HG03060 (cell line): ENCODE measurements at regions not wholly inside any gene's neighbourhood (a gene's known extent, or its start where the extent isn't known, plus 50 kb on each side); places are given as distances from the start of the nearest gene placed in this dataset.

Experiments
- ATAC-seq: cut with Tn5 transposase; IDR thresholded peaks from one replicate; pipeline ENCODE4 v1.9.1; 2021; ENCODE audit warnings: low read depth, moderate number of reproducible peaks; ENCODE audit not compliant: unreplicated experiment

DNA sequence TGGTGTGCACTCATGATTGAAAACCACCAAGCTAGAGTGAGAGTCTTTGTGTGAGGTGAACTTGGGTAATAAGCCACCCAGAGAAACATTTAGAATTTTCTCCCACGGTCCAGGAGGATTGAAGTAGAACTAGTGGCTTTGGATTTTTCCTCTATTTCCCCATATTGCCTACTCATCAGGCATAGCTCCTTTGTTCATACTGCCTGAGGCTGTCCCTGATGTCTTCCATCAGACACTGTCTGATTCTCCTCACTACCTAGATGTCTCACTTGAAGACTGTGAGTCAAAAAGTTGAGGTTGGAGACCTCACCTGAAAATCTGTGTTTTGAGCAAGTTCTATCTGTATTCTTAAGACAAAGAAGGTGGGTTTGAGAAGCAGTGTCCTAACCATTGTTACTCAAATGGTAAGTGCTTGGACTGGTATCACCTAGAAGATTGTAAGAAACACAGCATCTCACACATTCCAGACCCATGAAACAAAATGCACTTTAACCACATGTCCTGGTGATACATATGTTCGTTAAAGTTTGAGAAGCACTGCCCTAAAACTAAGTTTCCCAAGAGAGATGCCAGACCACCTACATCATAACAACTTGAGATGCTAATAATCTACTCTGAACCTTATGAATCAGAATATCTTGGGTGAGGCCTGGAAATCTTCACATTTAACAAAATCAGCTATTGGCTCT is 523.4 kb upstream of the BTBD3 start:
- ATAC-seq = no peak

DNA sequence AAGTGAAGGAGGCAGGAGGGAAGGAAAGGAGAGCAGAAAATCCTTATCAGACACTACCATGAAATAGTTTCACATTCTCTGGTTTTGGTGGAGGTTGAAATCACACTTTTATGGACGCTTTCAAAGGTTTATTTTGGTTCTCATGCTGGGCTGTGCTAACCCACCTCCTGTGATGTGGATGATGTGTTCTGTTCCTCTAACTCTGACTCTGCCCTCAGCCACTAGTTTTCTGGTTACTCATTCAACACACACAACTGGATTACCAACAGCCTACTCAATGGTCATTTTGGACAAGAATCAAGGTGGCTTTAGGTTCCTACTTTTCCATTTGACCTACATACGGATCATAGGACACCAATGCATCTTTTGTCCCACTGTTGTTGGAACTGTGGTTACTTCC is 522.1 kb upstream of the BTBD3 start:
- ATAC-seq = no peak

DNA sequence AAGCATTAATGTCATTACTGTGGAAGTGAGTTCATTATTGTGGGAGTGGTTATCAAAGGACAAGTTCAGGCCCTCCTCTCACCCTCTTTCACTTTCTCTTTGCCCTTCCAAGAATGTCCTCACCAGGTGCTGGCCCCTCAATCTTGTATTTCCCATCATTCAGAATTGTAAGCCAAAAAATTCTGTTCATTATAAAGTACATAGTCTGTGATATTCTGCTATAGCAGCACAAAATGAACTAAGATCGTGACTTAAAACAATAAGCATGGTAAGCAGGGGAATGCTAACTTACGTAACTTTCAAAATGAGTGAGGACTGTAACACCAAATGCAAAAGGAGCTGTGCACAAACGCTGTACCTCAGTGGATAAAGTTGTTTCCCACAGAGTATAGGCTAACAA is 515.7 kb upstream of the BTBD3 start:
- ATAC-seq = no peak

DNA sequence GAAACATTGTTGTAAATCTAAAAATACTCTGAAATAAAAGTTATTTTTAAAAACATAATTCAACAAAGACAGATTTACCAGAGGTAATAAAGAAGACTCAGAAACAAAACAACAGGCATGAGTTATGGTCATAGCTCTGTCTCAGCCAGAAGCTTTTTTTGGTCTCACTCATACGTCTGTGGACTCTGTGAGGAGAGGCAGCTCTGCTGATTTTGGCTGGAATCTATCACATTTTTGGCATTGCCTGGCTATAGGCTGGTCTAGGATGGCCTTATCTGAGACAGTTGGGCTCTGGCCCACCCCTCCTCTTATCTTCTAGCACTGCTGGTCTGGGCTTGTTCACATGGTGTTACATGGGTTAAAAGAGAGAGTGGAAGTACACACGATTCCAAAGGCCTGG is 514.0 kb upstream of the BTBD3 start:
- no peak for ATAC-seq

DNA sequence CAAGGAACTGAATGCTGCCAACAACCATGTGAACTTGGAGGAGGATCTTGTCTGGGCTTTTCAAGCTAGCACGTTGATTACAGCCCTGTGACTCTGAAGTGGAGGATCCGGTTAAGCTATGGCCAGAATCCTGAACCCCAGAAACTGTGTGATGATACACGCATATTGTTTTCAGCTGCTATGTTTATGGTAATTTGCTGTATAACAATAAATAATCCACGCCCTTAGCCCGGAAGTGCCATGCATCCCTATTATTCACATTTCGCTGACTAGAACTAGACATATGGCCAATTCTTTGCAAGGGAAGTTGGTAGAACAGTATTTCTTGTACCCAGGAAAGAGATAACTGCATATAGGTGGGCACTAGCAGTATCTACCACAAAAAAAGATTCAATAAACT is 510.8 kb upstream of the BTBD3 start:
- no peak for ATAC-seq

DNA sequence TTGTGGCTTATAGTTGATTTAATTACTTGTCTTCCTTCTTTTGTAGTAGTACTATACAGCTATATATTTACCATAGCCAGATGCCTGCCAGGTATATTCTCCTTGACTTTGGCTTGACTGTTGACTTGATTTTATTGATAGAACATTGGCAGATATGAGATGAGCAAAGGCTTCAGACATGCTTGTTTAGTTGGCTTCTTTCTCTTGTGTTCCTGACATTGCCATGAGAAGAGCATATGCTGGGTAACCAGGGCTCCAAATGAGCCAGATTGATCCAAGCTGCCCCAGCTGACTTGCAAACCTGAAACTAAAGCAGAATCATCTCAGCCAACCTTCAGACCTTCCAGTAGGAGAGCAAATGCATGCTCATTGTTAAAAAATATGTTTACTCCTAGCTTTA is 508.1 kb upstream of the BTBD3 start:
- no peak for ATAC-seq

DNA sequence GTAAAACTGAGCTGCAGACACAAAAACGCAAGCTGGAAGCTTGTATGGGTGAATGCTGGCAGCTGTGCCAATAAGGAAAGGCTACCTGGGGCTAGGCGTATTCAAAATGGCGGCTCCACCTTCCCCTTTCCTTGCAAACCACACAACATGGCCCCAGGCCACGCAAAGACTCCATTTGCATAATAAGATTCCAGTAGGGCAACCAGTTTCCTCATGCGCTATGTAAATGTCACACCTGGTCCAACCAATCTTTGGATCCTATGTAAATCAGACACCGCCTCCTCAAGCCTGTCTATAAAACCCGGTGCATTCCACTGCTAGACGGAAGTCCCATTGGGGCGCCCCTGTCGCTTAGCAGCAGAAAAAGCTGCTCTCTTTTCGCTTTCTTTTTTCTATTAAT is 505.9 kb upstream of the BTBD3 start:
- ATAC-seq = no peak

DNA sequence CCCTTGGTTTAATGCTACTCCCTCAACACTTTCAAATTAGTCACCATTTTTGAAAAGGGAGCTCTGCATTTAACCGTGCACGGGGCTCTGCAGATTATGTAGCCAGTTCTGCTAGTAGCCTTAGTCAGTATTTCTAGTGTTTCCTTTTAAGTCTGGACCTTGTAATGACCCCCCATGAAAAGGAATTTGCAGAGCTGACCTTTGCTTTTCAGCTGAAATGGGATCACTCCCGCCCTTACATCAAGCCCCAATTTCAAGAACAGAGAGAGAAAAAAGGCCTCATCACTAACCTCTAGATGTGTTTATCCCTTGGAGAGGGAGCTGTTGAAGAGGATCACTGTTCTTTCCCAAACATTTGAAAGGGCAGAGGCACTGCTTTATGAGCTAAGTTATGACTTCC is 490.7 kb upstream of the BTBD3 start:
- no peak for ATAC-seq

DNA sequence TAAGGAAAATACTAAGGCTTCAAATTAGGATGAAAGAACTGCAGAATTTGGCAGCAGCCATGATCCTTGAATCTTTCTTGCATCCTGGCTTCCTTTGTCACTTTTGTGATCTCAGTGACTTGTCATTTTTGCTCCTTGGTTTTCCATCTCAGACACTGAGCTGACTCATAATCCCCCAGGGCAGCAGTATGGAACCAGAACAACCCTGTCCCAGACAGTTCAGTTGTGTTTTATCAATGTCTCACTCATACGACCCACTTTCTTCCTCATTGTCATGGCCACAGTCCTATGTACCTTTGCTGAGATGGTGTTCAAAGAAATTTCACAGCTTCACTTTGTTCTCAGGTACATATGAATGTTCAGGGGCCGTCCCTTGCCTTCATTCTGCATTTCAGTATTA is 488.5 kb upstream of the BTBD3 start:
- ATAC-seq = no peak

DNA sequence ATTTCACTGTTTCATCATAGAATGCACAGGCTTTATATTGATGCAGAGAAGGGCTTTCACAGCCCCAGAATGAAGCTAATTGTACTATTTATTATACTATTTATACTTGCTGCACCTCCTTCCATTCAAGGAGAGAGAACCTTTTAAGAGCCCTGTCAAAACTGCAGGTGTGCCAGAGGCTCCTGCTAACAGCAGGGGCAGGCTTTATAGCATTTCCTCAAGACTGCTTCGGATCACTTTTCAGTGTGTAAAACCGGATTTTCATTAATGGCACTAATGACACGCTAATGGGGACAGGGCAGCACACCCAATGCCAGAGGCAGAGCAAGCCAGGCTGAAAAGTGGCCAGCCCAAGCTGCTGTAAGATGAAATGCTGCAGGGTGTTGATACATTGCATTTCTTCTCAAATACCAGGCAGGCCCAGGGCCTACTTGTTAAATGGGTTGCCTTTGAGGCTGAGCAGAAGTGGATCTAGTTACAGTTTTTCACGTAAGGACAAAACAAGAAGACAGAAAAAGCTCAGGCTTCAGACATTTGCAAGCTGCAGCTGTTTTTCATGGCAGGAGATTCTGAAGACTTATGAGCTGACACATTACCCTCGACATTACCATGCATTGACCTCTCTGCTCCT is 487.7 kb upstream of the BTBD3 start:
- no peak for ATAC-seq

DNA sequence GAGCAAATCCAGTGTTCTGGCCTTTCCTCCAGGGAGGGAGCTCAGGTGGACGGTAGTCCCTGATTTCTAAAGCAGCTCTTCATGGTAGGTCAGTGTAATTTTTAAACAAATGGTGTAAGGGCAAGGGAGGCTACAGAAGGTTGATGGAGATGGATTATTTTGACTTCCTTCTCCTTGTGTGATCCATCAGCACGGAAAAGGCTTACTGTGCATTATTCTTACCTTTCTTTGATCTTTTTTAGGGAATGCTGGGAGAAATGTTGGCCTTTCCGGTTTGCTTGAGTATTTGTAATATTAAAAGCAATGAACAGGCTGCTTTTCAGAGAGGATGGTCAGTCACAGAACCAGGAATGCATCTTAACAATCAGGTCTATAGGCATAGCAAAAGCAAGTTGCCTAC is 487.0 kb upstream of the BTBD3 start:
- ATAC-seq = no peak

DNA sequence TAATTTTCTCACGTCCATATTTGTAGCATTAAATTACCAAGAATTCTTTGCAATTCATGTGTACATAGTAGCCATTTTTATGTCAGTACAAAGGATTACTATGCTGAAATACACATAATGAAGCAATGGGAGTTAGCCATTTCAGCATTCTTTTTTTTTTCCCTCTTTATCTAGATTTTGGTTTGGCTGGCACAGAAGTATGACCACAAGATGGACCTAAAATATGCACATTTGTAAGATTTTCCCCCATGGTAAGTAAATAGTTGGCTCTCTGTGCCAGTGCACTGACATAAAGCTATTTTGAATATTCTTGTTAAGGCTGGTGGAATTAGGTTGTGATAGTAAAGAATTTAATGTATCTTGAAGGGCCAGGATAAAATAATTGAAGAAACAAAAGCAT is 486.1 kb upstream of the BTBD3 start:
- ATAC-seq = no peak

DNA sequence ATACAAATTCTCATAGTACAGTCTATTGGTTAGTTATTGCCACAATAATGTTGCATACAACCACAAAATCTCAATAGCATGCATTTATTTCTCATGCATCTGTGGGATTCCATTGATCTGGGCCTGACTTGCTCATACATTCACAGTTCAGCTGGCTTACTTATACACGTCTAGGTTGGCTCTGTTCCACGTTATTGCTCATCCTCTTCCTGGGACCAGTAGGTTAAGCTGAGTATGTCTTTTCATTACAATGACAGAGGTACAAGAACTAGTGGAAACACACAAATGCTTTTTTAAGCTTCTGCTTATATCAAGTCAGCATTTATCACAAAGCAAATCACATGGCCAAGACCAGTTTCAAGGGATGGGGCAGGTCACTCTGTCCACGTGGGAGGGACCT is 485.3 kb upstream of the BTBD3 start:
- ATAC-seq = no peak

DNA sequence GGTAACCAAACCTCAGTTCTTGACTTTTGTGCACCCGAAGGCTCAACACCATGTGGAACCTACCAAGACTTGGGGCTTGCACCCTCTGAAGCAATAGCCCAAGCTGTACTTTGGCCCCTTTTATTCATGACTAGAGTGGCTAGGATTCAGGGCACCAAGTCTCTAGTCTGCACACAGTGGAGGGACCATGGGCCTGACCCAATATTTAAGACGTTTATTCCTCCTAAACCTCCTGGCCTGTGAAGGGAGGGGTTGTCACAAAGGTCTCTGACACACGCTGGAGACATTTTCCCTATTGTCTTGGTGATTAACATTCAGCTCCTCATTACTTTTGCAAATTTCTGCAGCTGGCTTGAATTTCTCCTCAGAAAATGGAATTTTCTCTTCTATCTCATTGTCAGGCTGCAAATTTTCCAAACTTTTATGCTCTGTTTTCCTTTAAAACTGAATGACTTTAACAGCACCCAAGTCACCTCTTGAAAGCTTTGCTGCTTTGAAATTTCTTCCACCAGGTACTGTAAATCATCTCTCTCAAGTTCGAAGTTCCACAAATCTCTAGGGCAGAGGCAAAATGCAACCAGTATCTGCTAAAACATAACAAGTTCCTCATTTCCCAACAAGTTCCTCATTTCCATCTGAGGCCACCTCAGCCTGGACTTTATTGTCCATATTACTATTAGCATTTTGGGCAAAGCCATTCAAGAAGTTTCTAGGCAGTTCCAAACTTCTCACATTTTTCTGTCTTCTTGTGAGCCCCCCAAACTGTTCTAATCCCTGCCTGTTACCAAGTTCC is 481.4 kb upstream of the BTBD3 start:
- no peak for ATAC-seq

DNA sequence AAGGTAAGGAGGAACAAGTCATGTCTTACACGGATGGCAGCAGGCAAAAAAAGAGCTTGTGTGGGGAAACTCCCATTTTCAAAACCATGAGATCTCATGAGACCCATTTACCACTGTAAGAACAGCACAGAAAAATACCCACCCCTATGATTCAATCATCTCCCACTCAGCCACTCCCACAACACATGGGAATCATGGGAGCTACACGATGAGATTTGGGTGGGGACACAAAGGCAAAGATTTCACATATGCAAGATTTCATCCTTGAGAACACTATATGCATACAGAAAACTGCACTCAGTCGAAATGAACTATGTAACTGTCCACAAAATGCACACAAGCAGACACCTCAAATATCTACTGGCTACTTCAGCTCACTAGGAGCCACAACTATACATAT is 480.6 kb upstream of the BTBD3 start:
- no peak for ATAC-seq

DNA sequence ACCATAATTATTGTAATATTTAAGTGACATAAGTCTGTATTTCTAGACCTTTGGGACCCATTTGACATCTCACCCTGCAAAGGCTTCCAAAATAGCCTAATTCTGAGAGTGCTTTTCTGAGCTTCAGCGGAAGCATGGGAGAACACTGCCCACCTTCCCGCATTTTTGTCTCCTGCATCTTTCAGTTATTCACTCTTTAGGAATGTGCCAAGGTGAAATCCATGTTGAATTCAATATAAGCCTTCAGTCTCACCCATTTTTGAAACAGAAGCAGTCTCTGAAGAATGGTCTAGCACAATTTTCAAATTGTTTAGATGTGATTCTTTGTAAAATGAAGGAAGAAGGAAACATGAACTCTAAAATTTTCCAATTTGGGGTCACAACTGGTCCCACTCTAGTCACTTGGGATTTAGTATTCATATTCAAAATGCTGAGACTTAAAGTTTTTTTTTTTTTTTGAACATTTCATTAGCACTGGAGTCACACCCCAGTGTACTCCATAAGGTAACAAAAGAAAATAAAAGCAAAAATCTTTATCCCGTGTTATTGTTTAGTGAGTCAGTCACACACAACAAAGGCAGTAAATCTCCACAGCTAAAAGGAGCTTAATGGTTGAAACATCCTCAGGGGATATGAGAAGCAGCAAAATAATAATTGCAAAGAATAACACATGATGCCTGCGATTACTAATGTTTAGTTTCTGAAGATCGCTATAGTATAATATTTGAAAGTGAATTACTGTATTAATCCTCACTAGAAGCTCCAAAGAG is 479.9 kb upstream of the BTBD3 start:
- ATAC-seq = no peak

DNA sequence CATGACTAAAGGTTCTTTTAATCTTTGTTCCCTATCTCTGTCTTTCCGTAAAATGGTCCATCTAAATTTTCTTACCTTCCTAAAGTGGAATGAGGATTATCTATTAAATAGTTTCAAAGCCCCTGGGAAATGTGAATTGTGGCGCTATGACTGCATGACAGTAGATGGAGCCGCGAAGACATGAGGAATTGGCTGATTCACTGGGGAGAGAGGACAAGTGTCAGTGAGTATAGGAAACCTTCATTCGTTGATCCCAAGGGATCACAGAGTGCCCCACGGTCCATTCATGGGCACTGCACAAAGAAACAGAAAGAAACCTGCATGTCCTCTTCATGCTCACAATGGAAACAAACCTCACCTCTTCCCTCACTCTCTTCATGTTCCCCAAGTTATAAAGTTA is 479.3 kb upstream of the BTBD3 start:
- no peak for ATAC-seq

DNA sequence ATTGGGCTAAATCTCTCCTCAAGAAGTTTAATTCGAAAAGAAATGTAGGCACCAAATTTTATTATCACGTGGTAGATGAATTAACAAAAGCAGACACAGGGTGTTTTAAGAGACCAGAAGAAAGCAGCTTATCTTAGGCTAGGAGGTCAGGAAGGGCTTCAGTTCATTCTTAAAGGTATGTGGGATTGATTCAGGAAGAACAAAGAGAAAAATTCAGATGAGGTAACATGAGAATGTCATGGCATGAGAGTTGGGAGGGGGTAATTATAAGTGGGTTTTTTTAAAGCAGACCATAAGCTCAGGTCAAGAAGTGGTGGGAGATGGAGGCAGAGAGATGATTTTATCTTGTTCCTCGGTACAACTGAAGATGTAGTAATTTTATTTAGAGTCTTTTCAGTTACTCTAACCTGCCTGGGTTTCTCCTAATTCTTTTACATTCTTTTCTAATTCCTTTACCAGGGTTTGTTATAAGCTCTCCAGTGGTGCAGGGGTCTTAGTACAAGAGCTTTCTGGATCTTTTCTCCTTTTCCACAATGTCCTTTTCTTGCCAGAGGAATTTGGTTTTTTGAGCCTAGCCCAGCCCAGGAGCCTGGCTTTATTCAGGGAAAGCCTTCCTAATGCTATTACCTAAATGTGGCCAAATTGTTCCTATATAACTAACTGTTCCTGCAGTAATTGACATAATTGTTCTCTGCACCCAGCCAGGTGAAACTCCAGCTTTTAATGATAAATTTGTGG is 474.1 kb upstream of the BTBD3 start:
- ATAC-seq = no peak

DNA sequence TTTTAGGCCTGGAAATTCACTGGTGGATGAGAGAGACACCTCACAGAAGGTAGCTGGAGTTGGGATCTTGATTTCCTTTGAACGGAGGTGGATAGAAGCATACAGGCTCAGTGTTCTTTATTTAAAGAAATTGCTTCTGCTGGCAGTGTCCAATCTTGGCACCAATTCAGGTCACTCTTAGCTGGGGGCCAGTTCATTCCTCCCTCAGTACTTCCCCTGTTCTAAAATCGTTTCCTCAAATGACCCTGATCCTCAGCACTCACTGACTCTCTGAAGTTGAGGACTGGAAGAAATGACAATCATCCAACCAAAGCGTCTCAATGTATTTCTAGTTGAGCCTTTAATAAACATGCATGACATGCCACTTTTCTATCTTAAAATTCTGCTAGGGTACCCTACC is 472.5 kb upstream of the BTBD3 start:
- ATAC-seq = no peak

DNA sequence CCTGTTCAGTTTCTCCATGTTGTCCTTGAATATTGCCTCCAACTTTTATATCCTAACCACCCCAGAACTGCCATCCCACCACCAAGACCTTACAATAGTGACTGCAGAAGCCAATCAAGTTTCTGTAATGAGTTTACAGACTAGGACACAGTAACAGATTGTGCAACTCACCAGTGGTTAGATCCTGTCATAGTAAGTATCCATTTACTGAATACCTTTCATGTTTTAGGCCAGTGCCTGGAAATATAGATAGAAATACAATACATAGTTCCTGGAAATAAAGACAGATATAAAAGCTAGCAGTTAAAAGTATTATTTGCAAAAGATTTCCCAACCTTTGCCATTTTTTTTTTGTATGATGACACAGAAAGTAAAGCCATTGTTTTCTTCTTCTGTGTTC is 471.8 kb upstream of the BTBD3 start:
- ATAC-seq = no peak
